ENCODE measurements at regions not wholly inside any gene's neighbourhood (a gene's known extent, or its start where the extent isn't known, plus 50 kb on each side); places are given as distances from the start of the nearest gene placed in this dataset.

DNA sequence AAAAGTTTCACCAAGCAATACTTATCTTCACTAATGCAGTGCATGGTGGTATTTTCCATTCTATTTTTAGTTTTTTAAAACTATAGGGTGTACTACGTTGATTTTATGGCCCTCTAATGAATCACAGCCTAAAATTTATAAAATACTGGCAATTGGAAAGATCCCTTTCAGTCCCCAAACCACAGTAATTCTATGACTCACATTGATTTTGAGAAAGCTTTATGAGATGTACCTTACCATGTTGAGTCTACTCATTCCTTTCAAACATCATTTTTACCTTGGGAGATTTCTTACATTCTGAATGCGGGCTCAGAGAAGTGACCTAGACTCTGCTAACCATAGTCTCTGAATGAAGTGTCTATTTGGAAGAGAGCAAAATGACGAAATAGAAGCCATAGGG, 141.6 kb downstream of the GPR85 start:
- TF ChIP-seq, protein P1, sequence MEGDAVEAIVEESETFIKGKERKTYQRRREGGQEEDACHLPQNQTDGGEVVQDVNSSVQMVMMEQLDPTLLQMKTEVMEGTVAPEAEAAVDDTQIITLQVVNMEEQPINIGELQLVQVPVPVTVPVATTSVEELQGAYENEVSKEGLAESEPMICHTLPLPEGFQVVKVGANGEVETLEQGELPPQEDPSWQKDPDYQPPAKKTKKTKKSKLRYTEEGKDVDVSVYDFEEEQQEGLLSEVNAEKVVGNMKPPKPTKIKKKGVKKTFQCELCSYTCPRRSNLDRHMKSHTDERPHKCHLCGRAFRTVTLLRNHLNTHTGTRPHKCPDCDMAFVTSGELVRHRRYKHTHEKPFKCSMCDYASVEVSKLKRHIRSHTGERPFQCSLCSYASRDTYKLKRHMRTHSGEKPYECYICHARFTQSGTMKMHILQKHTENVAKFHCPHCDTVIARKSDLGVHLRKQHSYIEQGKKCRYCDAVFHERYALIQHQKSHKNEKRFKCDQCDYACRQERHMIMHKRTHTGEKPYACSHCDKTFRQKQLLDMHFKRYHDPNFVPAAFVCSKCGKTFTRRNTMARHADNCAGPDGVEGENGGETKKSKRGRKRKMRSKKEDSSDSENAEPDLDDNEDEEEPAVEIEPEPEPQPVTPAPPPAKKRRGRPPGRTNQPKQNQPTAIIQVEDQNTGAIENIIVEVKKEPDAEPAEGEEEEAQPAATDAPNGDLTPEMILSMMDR (IDR thresholded peaks at IDR 0.05; ENCODE audit: insufficient read depth, low read length): no peak
- TF ChIP-seq POLR2AphosphoS5 (IDR thresholded peaks at IDR 0.05; ENCODE audit: low read depth): no peak
- TF ChIP-seq, protein P2, sequence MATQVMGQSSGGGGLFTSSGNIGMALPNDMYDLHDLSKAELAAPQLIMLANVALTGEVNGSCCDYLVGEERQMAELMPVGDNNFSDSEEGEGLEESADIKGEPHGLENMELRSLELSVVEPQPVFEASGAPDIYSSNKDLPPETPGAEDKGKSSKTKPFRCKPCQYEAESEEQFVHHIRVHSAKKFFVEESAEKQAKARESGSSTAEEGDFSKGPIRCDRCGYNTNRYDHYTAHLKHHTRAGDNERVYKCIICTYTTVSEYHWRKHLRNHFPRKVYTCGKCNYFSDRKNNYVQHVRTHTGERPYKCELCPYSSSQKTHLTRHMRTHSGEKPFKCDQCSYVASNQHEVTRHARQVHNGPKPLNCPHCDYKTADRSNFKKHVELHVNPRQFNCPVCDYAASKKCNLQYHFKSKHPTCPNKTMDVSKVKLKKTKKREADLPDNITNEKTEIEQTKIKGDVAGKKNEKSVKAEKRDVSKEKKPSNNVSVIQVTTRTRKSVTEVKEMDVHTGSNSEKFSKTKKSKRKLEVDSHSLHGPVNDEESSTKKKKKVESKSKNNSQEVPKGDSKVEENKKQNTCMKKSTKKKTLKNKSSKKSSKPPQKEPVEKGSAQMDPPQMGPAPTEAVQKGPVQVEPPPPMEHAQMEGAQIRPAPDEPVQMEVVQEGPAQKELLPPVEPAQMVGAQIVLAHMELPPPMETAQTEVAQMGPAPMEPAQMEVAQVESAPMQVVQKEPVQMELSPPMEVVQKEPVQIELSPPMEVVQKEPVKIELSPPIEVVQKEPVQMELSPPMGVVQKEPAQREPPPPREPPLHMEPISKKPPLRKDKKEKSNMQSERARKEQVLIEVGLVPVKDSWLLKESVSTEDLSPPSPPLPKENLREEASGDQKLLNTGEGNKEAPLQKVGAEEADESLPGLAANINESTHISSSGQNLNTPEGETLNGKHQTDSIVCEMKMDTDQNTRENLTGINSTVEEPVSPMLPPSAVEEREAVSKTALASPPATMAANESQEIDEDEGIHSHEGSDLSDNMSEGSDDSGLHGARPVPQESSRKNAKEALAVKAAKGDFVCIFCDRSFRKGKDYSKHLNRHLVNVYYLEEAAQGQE (IDR thresholded peaks at IDR 0.05; ENCODE audit: insufficient replicate concordance, low read depth): no peak
